WI38 (cell line): ENCODE measurements at regions not wholly inside any gene's neighbourhood (a gene's known extent, or its start where the extent isn't known, plus 50 kb on each side); places are given as distances from the start of the nearest gene placed in this dataset.

Source experiments
- H3K4me3 ChIP-seq: 2 replicates; pipeline ENCODE4 v1.5.1; 2011; ENCODE audit warnings: low read depth, mild to moderate bottlenecking, control low read depth, low read length
- CTCF ChIP-seq: IDR thresholded peaks from 2 replicates; pipeline ENCODE4 v1.5.1; 2012; ENCODE audit warnings: low read depth, mild to moderate bottlenecking, control low read depth, low read length

GRCh38 chr1:65062339-65062738, 85.7 kb upstream of the AK4 start:
- H3K4me3 ChIP-seq: no peak overlapping the region
- TF ChIP-seq CTCF: no peak

GRCh38 chr1:65063025-65063424, 85.0 kb upstream of the AK4 start:
- no peak overlapping the region for H3K4me3 ChIP-seq
- TF ChIP-seq CTCF: no peak

- no peak for TF ChIP-seq CTCF
- H3K4me3 ChIP-seq: no peak overlapping the region
Observed at GRCh38 chr1:65064981-65065380, 83.0 kb upstream of the AK4 start.

- TF ChIP-seq CTCF: no peak
- H3K4me3 ChIP-seq: peak overlapping the region; percentile 59
Observed at GRCh38 chr1:65065524-65066418, 82.2 kb upstream of the AK4 start.

- no peak for TF ChIP-seq CTCF
- H3K4me3 ChIP-seq: peak overlapping the region; percentile 59
Observed at GRCh38 chr1:65066419-65066765, 81.6 kb upstream of the AK4 start.

- no peak for TF ChIP-seq CTCF
- peak overlapping the region; percentile 59 for H3K4me3 ChIP-seq
Observed at GRCh38 chr1:65066766-65067490, 81.1 kb upstream of the AK4 start.
